Osteoblast (primary cell): ENCODE measurements at regions not wholly inside any gene's neighbourhood (a gene's known extent, or its start where the extent isn't known, plus 50 kb on each side); places are given as distances from the start of the nearest gene placed in this dataset.
"Not testable (repeated sequence)": the region's sequence is repeated elsewhere in the genome, so short reads cannot be mapped to it uniquely, and the experiment has no call there.

Experiments
- DNase-seq: peaks from one replicate; pipeline ENCODE4 v3.0.0; 2011; ENCODE audit warnings: low spot score, mixed read lengths; ENCODE audit not compliant: insufficient read length; ENCODE audit errors: missing footprints
- H2AFZ ChIP-seq: 2 replicates; pipeline ENCODE4 v1.6.0; 2011; ENCODE audit warnings: mild to moderate bottlenecking, low read length
- H3K27ac ChIP-seq: 2 replicates; pipeline ENCODE4 v1.5.1; 2011; ENCODE audit warnings: mild to moderate bottlenecking, low read depth, low read length, moderate library complexity
- H3K27me3 ChIP-seq: 2 replicates; pipeline ENCODE4 v1.6.0; 2012; ENCODE audit warnings: mild to moderate bottlenecking, control low read depth, inconsistent platforms, low read length, moderate library complexity; ENCODE audit not compliant: insufficient read depth
- H3K36me3 ChIP-seq: 2 replicates; pipeline ENCODE4 v1.5.1; 2011; ENCODE audit warnings: mild to moderate bottlenecking, low read length, control low read depth, moderate library complexity; ENCODE audit not compliant: insufficient read depth
- H3K4me1 ChIP-seq: 2 replicates; pipeline ENCODE4 v1.5.1; 2011; ENCODE audit warnings: mild to moderate bottlenecking, low read length, control low read depth, moderate library complexity; ENCODE audit not compliant: insufficient read depth
- H3K4me2 ChIP-seq: 2 replicates; pipeline ENCODE4 v1.6.0; 2011; ENCODE audit warnings: mild to moderate bottlenecking, low read length; ENCODE audit not compliant: insufficient read depth
- H3K4me3 ChIP-seq: fragments of 200-600 bp; sonication (generic); 3 replicates; pipeline ENCODE4 v1.5.1; 2012; ENCODE audit warnings: mild to moderate bottlenecking, low read length, inconsistent platforms; ENCODE audit not compliant: insufficient read depth
- H3K79me2 ChIP-seq: 2 replicates; pipeline ENCODE4 v1.6.0; 2012; ENCODE audit warnings: mild to moderate bottlenecking, low read length, control low read depth, inconsistent platforms; ENCODE audit not compliant: insufficient read depth
- H3K9me3 ChIP-seq: 2 replicates; pipeline ENCODE4 v1.5.1; 2011; ENCODE audit warnings: low read depth, low read length, control low read depth
- H4K20me1 ChIP-seq: 2 replicates; pipeline ENCODE4 v1.6.0; 2012; ENCODE audit warnings: mild to moderate bottlenecking, low read length, control low read depth; ENCODE audit not compliant: insufficient read depth
- CTCF ChIP-seq: IDR thresholded peaks from 2 replicates; pipeline ENCODE4 v1.5.1; 2011; ENCODE audit warnings: mild to moderate bottlenecking, low read depth, low read length, moderate library complexity; ENCODE audit errors: extremely low read depth

GRCh38 chr4:9611101-9611500 is 166.9 kb downstream of the DEFB131A start:
- no peak overlapping the region for H3K4me2 ChIP-seq
- H3K27ac ChIP-seq: no peak overlapping the region
- no peak overlapping the region for H2AFZ ChIP-seq
- H3K4me1 ChIP-seq: no peaks in the 10 kb centered on the region
- H3K79me2 ChIP-seq: no peaks in the 10 kb centered on the region
- no peak for DNase-seq
- no peak overlapping the region for H3K4me3 ChIP-seq
- no peaks in the 10 kb centered on the region for H3K9me3 ChIP-seq
- no peaks in the 10 kb centered on the region for H3K36me3 ChIP-seq
- no peaks in the 10 kb centered on the region for H4K20me1 ChIP-seq
- no peaks in the 10 kb centered on the region for H3K27me3 ChIP-seq
- no peak for TF ChIP-seq CTCF

- not testable (repeated sequence) for H3K9me3 ChIP-seq, H3K27ac ChIP-seq, H3K79me2 ChIP-seq, H2AFZ ChIP-seq, H3K36me3 ChIP-seq, H3K4me3 ChIP-seq, H4K20me1 ChIP-seq, H3K27me3 ChIP-seq, DNase-seq, H3K4me1 ChIP-seq, H3K4me2 ChIP-seq
These were observed 145.0 kb upstream of the DRD5 start for GRCh38 chr4:9636411-9636810.

- not testable (repeated sequence) for H3K4me2 ChIP-seq, H3K4me3 ChIP-seq, H3K9me3 ChIP-seq, H2AFZ ChIP-seq, H3K27ac ChIP-seq, H3K36me3 ChIP-seq, H3K79me2 ChIP-seq, H4K20me1 ChIP-seq, DNase-seq, H3K4me1 ChIP-seq, H3K27me3 ChIP-seq
- TF ChIP-seq CTCF: peak; percentile 34
These were observed 121.8 kb upstream of the DRD5 start for GRCh38 chr4:9659678-9660077.

- H3K79me2 ChIP-seq, H3K36me3 ChIP-seq, DNase-seq, H3K4me1 ChIP-seq, H3K4me2 ChIP-seq, H3K9me3 ChIP-seq, H3K27me3 ChIP-seq, H2AFZ ChIP-seq, H3K27ac ChIP-seq, H4K20me1 ChIP-seq, H3K4me3 ChIP-seq: not testable (repeated sequence)
These were observed 120.5 kb upstream of the DRD5 start for GRCh38 chr4:9660955-9661354.

GRCh38 chr4:9670725-9671124 is 110.7 kb upstream of the DRD5 start:
- DNase-seq, H3K27ac ChIP-seq, H2AFZ ChIP-seq, H3K79me2 ChIP-seq, H3K36me3 ChIP-seq, H3K4me1 ChIP-seq, H3K9me3 ChIP-seq, H3K27me3 ChIP-seq, H3K4me3 ChIP-seq, H4K20me1 ChIP-seq, H3K4me2 ChIP-seq: not testable (repeated sequence)

- not testable (repeated sequence) for H3K36me3 ChIP-seq, H3K27me3 ChIP-seq, H4K20me1 ChIP-seq, H3K4me3 ChIP-seq, H3K4me1 ChIP-seq, H3K4me2 ChIP-seq, H3K27ac ChIP-seq, H3K9me3 ChIP-seq, H3K79me2 ChIP-seq, H2AFZ ChIP-seq
- peak; percentile 6 for DNase-seq
These were observed 104.1 kb upstream of the DRD5 start for GRCh38 chr4:9677357-9677756.
